Mucosa of gallbladder (tissue), 1 donor: ENCODE measurements at regions not wholly inside any gene's neighbourhood (a gene's known extent, or its start where the extent isn't known, plus 50 kb on each side); places are given as distances from the start of the nearest gene placed in this dataset.
"Not testable (repeated sequence)": the region's sequence is repeated elsewhere in the genome, so short reads cannot be mapped to it uniquely, and the experiment has no call there.

Source experiments
- DNase-seq: peaks from one replicate; pipeline ENCODE4 v3.0.0-alpha.2; 2020; ENCODE audit warnings: low spot score
- donor health status: DM: no; HTN: no; CAD: no.

DNA sequence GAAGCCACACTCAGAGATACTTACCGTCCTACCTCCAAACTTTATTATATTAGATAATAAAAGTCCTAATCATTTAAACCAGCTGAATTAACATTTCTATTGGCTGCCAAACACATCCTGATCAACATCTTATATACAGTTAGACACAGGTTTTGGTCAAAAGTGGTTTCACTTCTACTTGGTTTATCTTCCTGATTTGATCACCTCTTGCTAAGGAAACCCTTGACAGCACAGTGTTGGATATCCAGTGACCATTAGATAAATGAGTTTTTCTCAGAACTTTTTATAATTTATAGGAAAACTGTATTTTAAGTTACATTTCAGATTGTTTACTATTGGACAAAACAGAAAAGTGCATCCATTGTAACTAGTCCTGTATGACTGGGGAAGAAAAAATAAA is 198.4 kb upstream of the NR2F2 start:
- DNase-seq: no peak

- DNase-seq: no peak
Measured at GRCh38 chr15:96135166-96136093, 195.1 kb upstream of the NR2F2 start.

DNA sequence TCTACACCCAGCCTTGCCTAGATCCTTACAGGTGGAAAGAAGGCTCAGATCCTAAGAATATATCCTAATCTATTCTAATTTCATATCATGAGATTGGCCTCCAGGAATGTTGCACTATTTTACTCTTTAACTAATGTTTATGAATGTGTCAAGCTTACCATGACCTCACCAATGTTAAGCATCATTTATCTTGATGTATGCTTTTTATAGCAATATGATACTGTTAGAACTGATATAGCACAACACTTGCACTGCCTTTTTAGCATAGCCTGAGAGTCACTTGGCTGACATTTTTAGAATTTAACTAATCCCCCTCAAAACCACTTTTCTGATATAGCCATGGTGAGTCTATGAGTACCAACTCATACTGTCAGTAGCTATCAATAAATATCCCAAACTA is 191.5 kb upstream of the NR2F2 start:
- DNase-seq: no peak

DNA sequence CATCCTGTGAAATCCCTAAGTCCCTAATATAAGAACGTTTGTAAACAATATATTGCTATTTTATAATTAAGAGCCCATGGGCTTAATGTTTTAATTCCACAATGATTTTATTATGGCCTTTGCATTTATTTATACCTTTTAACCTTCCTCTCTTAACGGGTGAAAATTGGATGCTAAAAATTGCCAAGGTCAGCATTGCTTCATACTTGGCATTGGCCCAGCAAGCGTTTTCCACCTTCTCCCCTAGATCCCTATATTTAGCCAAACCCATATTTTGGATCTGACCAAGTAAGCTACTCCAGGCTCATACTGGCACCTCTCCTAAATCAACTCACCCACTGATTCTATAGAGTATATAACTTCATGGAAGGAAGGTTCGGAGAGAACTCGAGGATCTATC is 188.0 kb upstream of the NR2F2 start:
- DNase-seq: no peak

- DNase-seq: no peak
Measured at GRCh38 chr15:96144734-96145133, 185.8 kb upstream of the NR2F2 start.

- no peak for DNase-seq
Measured at GRCh38 chr15:96146726-96147125, 183.8 kb upstream of the NR2F2 start.

- DNase-seq: no peak
Measured at GRCh38 chr15:96147267-96147666, 183.2 kb upstream of the NR2F2 start.

- no peak for DNase-seq
Measured at GRCh38 chr15:96150254-96150653, 180.2 kb upstream of the NR2F2 start.

GRCh38 chr15:96151749-96152148 is 178.8 kb upstream of the NR2F2 start:
- not testable (repeated sequence) for DNase-seq

DNA sequence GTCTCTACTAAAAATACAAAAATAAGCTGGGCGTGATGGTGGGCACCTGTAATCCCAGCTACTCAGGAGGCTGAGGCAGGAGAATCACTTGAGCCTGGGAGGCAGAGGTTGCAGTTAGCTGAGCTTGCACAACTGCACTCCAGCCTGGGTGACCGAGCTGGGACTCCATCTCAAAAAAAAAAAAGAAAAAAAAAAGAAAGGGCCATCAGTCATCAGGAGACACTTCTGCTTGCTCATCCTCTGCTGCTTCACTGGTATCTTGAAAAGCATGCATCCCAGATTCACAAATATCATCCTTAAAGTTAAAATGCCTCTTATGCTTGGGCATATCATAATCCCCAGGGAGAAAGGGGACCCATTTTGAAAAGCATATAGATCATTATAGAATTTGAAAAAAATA is 176.6 kb upstream of the NR2F2 start:
- no peak for DNase-seq

- DNase-seq: no peak
Measured at GRCh38 chr15:96158938-96159337, 171.6 kb upstream of the NR2F2 start.

- no peak for DNase-seq
Measured at GRCh38 chr15:96160269-96160668, 170.2 kb upstream of the NR2F2 start.

DNA sequence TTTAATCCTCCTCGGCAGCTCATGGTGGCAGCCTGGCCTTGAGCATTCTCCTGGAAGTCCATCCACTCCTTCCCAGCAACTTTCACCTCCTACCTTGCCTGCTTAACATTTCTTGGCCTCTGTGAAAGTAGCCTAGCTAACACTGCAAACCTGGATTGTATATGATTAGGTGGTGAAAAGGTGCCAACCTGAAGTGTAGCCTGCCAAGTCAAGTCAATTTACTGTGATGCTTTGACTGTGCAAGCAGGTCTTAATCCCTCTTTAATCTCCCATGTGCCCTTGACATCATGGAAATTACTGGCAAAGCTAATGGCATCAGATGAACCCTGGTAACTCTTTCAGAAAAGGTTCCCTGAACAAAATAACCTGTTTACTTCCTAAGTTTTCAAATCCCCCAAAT is 169.7 kb upstream of the NR2F2 start:
- DNase-seq: no peak

DNA sequence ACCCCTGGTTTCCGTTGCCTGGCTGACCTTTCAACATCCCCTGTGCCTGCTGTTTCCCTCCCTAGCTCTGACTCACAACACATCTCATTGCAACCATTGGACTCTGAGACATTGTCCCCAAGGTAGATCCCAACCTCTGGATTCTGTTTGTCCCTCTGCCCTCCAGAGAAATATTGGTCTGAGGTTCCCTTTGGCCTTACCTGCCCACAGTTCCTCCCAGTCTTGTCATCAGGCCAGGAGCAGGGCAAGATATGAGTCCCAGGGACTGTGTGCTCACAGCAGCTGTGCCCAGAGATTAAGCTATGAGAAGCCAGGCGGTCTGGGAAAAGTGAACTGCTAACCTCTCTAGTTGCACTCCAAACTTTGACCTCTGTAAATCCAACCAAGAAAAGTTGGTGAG is 168.2 kb upstream of the NR2F2 start:
- DNase-seq: no peak

DNA sequence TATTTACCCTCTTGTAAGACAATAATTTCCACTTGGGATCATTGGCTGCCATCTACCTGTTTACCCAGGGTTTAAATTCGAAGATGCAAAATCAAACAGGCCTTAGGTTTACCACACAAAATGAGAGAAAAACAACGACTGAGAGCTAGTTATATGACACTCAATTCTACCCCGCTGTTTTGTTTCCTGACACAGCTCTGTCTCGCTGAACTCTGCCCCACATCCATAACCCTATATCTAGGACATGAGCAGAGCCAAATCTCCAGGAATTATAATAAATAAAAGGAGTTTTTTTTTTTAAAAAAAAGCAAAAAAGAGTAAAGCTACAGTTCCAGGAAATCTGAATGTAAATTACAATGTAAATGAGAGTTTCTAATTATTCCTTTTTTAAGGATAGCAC is 165.4 kb upstream of the NR2F2 start:
- no peak for DNase-seq

- DNase-seq: no peak
Measured at GRCh38 chr15:96165775-96166174, 164.7 kb upstream of the NR2F2 start.

DNA sequence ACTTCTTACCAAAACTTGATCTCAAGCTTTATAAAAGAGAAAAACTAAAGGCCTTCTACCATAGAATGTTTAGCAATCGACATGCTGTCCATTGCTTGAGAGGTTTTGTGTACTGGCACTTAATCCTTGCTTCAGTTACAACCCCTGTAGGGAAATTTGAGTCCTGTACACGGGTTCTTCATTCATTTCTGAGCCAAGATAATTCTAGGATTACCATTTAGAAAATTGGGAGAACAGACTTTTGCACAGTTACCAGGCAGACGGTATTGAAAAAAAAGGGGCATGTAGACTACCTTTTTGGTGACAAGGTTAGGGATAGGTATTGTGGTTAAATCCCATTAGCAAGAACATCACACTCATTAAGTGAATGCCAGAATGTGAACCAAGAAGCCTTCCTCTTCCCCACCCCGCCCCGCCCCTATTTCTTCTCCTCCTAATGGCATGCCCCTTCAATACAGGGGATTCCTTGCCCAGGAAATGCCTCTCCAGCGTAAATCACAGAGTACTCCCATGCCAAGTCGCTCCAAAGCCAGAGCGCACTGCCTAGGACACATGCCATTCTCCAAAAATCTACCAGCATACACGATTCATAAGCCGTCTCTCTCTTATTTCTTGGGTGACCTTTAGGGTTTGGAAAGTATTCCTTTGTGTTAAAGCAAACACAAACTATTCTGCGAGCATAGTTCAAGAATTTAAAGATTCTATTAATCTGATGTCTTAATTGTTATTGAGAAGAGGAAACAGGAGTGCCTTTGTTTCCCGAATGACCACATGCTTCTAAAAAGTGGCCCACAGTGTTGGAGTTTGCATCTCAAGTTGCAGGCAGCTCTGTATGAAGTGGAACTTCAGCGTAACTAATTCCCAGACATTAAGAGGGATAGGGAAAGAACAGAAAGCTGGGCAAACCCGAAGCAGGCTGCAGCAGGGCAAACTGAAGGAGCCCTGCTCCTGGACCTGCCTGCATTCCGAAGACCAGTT is 164.0 kb upstream of the NR2F2 start:
- no peak for DNase-seq

DNA sequence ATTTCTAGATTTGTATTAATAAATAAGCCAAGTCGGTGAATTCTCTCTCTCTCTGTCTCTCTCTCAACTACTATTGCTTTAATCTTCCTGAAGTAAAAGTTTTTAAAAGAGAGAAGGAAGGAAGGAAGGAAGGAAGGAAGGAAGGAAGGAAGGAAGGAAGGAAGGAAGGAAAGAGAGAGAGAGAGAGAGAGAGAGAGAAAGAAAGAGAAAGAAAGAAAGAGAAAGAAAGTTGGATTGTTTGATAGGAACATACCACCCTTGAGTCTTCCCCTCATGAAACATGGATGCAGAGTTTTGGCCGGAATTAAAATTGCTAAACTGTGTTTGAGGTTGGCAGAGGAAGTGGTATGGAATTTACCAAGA is 159.9 kb upstream of the NR2F2 start:
- DNase-seq: not testable (repeated sequence)

GRCh38 chr15:96170979-96171739 is 159.3 kb upstream of the NR2F2 start:
- peak; percentile 59 for DNase-seq

DNA sequence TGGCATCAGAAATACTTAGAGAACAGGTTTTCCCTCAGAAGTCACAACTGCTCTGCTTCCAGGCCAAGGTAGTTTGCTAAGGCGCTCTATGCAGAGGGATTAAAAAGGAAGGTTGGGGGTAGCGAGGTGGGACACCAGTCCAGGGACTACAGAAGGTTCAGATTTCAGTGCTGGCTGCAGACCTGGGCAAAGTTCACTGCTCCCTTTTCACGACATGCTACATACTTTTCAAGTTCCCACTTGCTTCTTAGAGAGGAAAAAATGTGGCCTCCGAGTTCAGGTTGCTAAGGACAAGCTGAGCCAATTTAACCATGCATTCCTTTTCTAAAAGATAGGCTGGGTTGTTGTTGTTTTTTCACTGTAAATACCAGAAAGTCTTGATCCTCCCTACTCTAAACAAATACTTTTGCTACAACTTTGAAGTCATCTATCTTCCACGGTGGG is 158.6 kb upstream of the NR2F2 start:
- no peak for DNase-seq

- no peak for DNase-seq
Measured at GRCh38 chr15:96172417-96172816, 158.1 kb upstream of the NR2F2 start.

DNA sequence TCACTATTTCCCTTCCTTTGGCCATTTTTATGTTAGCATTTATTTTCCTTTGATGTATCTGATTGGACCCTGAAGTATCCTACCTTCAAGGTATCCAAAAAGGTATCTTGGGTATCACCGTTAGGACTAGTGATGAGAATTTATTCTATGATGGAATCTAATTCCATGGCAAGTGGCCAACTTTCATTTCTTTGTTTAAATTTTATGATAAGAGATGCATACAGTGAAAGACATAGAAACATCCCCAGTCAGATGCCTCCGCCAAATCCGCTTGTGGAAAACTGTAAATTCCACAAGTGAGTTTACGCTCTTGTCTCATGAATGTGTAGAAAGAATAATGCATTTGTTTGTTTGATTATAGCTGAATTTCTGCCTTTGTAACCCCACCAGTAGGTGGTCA is 153.7 kb upstream of the NR2F2 start:
- no peak for DNase-seq
